Osteocyte (in vitro differentiated cells): ENCODE measurements at regions not wholly inside any gene's neighbourhood (a gene's known extent, or its start where the extent isn't known, plus 50 kb on each side); places are given as distances from the start of the nearest gene placed in this dataset.
"Not testable (repeated sequence)": the region's sequence is repeated elsewhere in the genome, so short reads cannot be mapped to it uniquely, and the experiment has no call there.

Experiments used
- DNase-seq: peaks from one replicate; pipeline ENCODE4 v3.0.0; 2021; ENCODE audit warnings: mixed read lengths; ENCODE audit not compliant: unreplicated experiment; ENCODE audit errors: extremely low spot score
- H3K27ac Mint-ChIP-seq: one replicate; pipeline ENCODE4 v1.8.0; 2021; ENCODE audit warnings: mild to moderate bottlenecking, mixed read lengths; ENCODE audit not compliant: unreplicated experiment
- H3K27me3 Mint-ChIP-seq: one replicate; pipeline ENCODE4 v1.8.0; 2021; ENCODE audit warnings: mixed read lengths; ENCODE audit not compliant: unreplicated experiment
- H3K36me3 Mint-ChIP-seq: one replicate; pipeline ENCODE4 v1.8.0; 2021; ENCODE audit warnings: mixed read lengths; ENCODE audit not compliant: unreplicated experiment
- H3K4me1 Mint-ChIP-seq: one replicate; pipeline ENCODE4 v1.8.0; 2021; ENCODE audit warnings: mixed read lengths; ENCODE audit not compliant: unreplicated experiment
- H3K4me3 Mint-ChIP-seq: one replicate; pipeline ENCODE4 v1.8.0; 2021; ENCODE audit warnings: mild to moderate bottlenecking, moderate library complexity, mixed read lengths; ENCODE audit not compliant: unreplicated experiment
- H3K9me3 Mint-ChIP-seq: one replicate; pipeline ENCODE4 v1.8.0; 2021; ENCODE audit warnings: mixed read lengths; ENCODE audit not compliant: unreplicated experiment
- CTCF ChIP-seq: fragments of 200-600 bp; sonication (generic); IDR thresholded peaks from 2 replicates; pipeline ENCODE4 v1.5.0; 2021; ENCODE audit warnings: antibody characterized with exemption, mild to moderate bottlenecking, moderate library complexity

GRCh38 chr2:161488879-161489278 lies 72.8 kb downstream of the TBR1 start:
- Mint-ChIP-seq H3K27ac (no peak overlapping the region), H3K27me3 (peaks cover 8% of the 10 kb centered on the region), H3K36me3 (no peaks in the 10 kb centered on the region), H3K9me3 (no peaks in the 10 kb centered on the region), H3K4me1 (no peaks in the 10 kb centered on the region), H3K4me3 (no peak overlapping the region)
- DNase-seq: no peak
- TF ChIP-seq CTCF: no peak

DNA sequence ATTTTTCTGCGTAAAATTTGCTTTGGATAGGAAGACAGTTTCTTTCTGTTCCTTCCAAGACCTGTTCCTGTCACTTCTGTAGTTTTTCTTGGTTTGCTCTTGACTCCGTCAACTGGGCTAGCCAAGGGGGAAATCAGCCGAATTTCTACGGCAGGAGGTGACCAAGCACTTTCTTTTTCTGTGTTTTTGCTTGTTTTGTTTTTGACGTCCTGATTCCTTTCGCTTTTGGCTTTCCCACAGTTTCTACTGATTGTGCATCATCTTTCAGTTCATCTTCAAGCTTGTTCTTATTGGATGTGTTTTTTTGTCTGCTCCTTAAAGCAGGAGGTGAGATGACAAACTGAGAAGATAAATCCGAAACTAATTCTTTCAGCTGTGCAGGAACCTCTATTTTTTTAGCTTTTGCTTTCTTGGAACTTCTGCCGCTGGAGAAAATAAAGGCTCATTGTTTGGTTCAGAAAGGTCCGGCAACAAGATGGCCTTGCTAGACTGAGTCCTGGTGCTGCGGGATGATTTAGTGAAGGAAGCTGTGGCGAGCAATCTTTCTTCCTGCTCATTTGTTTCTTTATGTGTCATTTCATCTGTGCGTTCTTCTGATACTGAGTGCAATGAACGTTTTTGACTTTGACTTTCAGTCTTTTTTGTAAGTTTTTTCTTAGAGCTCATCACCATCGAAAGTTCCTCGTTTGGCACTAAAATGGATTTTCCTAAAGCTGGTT lies 85.0 kb downstream of the TBR1 start:
- H3K4me3 Mint-ChIP-seq: peak overlapping the region; percentile 62
- H3K9me3 Mint-ChIP-seq, H3K36me3 Mint-ChIP-seq, H3K27ac Mint-ChIP-seq, DNase-seq, H3K4me1 Mint-ChIP-seq: not testable (repeated sequence)
- H3K27me3 Mint-ChIP-seq: peaks cover 17% of the 10 kb centered on the region

DNA sequence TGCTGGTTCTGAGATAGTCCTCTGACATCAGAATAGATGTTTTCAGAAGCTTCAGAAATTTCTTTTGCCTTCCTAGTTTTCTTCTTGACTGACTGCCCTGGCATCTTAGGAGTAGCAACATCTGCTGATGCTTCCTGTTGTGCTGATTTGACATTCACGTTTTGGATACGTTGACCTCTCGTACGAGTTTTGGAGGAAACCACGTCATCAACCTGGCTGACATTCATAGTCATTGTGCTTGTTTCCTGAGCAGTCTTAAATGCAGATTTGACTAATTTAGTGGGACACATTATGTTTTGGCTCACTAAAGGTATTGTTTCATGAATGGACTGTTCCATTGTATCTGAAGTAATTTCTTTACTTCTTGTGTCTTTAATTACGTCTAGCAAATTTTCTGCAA lies 86.2 kb downstream of the TBR1 start:
- H3K9me3 Mint-ChIP-seq, H3K4me3 Mint-ChIP-seq, H3K4me1 Mint-ChIP-seq, H3K27ac Mint-ChIP-seq, H3K36me3 Mint-ChIP-seq, DNase-seq: not testable (repeated sequence)
- peaks cover 15% of the 10 kb centered on the region for H3K27me3 Mint-ChIP-seq

GRCh38 chr2:161504628-161505289 lies 88.7 kb downstream of the TBR1 start:
- H3K4me3 Mint-ChIP-seq, DNase-seq, H3K36me3 Mint-ChIP-seq, H3K27ac Mint-ChIP-seq, H3K4me1 Mint-ChIP-seq: not testable (repeated sequence)
- peaks cover 13% of the 10 kb centered on the region for H3K9me3 Mint-ChIP-seq
- H3K27me3 Mint-ChIP-seq: peaks cover 12% of the 10 kb centered on the region

GRCh38 chr2:161505466-161505865 lies 89.4 kb downstream of the TBR1 start:
- not testable (repeated sequence) for DNase-seq, H3K36me3 Mint-ChIP-seq, H3K27ac Mint-ChIP-seq, H3K4me1 Mint-ChIP-seq, H3K4me3 Mint-ChIP-seq
- Mint-ChIP-seq H3K27me3 (peaks cover 12% of the 10 kb centered on the region), H3K9me3 (peaks cover 16% of the 10 kb centered on the region)

- H3K27me3 Mint-ChIP-seq, H3K4me1 Mint-ChIP-seq, H3K27ac Mint-ChIP-seq, H3K4me3 Mint-ChIP-seq, H3K36me3 Mint-ChIP-seq, DNase-seq: not testable (repeated sequence)
- peaks cover 19% of the 10 kb centered on the region for H3K9me3 Mint-ChIP-seq
Observed at GRCh38 chr2:161513295-161514032, 97.4 kb downstream of the TBR1 start.

GRCh38 chr2:161522796-161523195 lies 101.4 kb upstream of the SLC4A10 start:
- Mint-ChIP-seq H3K4me1 (no peaks in the 10 kb centered on the region), H3K36me3 (no peaks in the 10 kb centered on the region), H3K4me3 (no peak overlapping the region), H3K27me3 (no peaks in the 10 kb centered on the region), H3K27ac (no peak overlapping the region), H3K9me3 (peaks cover 5% of the 10 kb centered on the region)
- no peak for DNase-seq
- TF ChIP-seq CTCF: no peak
